GM19467 (cell line): ENCODE measurements at regions not wholly inside any gene's neighbourhood (a gene's known extent, or its start where the extent isn't known, plus 50 kb on each side); places are given as distances from the start of the nearest gene placed in this dataset.

Experiments
- ATAC-seq: cut with Tn5 transposase; IDR thresholded peaks from one replicate; pipeline ENCODE4 v1.9.1; 2021; ENCODE audit warnings: mild to moderate bottlenecking, moderate library complexity; ENCODE audit not compliant: unreplicated experiment

DNA sequence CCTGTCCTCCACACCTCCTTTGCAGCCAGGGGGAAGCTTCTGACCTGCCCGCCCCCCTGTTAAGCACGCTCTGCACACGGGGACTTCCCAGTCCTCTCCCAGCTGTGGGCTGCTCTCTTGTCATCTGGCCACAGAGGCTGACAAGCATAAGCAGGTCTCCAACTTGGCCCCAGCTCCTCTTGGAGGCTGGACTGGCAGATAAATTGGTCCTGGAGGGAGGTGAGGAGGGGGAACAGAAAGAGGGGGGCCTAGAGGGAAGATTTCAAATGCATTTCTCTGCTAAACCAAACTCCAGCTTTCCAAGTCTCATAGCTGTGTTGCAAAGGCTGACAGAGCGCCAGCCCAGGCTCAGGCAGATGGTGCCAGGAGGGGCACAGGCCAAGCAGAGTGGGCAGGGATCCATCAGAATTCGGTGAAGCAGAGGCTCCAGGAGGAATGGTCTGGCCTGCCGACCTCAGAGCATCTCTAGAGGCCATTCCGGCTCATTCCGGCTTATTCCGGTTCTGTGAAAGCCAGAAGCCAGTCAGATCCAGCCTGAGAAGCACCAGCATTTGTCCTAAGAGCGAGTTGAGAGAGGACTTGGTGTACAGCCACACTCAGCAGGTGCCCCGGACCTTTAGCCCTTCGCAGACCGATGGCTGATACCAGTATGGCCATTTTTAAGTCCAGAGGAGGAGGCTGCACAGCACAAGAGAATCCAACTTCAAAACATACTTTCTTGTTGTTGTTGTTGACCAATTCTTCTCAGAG lies 508.9 kb upstream of the MYT1L start:
- no peak for ATAC-seq

DNA sequence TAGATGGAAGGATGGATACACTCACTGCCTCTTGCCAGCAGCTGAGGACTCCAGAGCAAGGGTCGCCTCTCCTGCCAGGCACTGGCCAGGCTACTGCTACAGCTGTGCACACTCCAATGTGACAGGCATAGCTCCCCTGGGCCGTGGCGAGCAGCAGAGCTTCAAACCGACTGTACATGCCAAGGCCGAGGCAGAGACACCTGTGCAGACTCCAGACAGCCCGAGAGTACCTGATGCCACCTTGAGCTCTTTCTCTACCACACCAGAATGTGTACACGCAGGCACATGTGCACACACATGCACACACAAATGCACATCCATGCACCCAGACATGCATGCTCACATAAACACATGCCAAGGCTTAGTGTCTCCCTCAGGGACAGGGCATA lies 508.3 kb upstream of the MYT1L start:
- no peak for ATAC-seq

DNA sequence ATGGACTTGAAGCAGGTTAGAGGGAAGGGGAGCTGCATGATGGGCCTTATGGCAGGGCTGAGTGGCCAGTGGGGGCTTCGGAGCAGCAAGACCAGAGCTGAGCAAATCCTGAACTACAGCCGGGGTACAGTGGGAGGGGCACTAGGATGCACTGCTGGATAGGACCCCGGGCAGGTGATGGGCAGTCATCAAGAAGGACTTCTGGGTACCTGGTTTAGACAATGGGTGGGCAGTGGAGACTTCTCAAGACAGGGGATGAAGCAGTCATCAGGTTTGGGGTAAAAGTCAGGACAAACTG lies 507.4 kb upstream of the MYT1L start:
- ATAC-seq = no peak

DNA sequence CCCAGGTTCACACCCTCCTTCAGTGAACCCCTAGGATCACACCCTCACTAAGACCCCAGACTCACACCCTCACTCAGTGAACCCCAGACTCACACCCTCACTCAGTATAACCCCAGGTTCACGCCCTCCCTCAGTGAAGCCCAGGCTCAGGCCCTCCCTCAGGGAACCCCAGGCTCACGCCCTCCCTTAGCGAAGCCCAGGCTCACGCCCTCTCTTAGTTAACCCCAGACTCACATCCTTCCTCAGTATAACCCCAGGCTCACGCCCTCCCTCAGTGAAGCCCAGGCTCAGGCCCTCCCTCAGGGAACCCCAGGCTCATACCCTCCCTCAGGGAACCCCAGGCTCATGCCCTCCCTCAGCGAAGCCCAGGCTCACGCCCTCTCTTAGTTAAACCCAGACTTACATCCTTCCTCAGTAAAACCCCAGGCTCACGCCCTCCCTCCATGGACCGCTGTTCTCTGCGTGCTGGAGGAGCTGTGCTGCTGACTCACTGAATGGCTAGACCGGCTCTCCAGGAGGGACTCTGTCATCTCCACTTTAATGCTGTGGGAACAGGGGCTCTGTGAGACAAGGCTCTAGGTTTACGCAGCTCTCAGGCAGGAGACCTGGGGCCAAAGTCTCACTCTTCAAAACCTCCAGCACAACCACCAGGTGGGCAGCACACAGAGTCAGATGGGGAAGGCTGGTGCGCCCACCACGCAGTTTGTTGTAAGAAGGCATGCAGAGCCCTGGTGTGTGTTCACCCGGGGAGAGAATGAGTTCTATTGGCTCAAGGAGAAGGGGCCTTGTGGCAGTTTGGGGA lies 506.9 kb upstream of the MYT1L start:
- no peak for ATAC-seq

DNA sequence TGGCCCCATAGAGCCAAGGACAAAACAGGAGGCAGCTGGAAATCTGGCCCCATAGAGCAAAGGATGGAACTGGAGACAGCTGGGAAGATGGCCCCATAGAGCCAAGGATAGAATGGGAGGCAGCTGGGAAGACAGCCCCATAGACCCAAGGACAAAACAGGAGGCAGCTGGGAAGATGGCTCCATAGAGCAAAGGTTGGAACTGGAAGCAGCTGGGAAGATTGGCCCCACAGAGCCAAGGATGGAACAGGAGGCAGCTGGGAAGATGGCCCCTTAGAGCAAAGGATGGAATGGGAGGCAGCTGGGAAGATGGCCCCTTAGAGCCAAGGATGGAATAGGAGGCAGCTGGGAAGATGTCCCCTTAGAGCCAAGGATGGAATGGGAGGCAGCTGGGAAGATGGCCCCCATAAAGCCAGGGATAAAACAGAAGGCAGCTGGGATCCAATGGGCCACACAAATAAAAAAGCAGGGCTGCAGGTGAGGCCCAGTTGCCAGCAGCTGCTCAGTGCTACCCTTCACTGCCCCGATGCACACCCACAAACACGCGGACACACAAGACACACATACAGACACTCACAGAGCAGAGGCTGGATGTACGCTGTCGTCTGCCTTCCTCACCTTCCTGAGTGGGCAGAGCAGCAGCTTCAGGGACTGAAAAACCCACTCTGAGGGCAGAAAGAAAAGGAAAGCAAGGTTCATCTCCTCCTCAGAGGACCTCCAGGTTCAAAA lies 505.4 kb upstream of the MYT1L start:
- ATAC-seq = no peak

DNA sequence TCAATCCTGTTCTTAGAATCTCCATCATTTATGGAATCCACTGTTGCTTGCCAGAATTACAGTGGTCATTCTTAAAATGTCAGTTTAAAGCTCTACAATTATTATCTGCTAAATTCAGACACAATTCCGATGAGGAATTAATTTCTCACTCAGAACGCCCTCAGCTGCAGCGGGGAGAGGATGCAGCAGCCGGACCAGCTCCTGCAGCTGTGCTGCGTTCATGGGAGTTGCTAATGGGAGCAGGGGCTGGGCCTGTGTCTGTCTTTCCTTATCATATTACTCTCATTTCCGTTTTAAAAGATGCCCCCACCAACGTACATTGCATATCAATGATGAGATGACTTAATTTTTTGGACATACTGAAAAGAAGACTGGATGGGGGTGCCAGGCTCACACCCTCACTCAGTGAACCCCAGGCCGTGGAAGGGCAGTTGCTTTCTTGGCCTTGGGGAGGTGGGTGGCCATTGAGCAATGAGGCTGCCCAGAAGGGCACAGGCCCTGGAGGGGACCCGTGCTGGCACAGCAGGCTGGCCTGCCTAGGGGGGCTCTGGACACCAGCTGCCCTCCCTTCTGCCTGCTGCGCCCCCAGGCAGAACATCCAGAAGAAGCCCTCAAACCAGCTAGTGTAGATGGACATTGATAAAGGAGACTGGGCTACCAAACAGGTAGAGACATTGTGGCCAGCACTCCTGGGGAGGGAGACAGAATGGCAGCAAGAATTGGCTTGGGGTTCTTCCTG lies 503.6 kb upstream of the MYT1L start:
- ATAC-seq = no peak

DNA sequence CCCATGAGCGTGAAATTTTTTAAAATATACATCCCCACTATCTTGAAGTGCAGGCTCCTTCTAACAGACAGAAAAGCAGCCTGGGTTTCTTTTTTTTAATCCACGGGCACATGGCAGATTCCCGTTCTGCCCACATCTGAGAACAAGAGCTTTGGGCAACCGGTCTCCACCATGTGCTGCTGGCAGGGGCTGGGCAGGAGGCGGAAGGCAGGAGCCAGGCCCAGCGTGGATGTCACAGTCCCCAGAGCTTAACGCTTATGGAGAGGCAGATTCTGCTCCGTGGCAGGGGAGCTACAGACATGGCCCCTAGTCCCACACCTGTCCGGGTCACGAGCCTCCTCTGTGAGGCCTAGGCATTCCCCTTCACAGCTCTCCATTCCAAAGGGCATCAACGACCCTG lies 503.0 kb upstream of the MYT1L start:
- no peak for ATAC-seq

DNA sequence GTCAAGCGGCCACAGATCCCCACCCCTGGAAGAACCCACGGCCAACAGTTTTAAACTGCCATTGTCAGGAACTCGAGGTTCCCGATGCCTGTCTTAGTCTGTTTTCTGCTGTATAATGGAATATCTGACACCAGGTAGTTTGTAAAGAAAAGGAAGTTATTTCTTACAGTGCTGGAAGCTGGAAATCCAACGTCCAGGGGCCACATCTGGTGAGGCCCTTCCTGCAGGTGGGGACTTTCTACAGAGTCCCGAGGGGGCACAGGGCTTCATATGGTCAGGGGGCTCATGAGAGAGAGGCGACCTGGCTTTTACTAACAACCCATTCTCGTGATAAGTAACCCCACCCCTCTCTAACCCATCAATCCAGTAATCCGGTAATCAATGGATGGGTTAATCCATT lies 501.6 kb upstream of the MYT1L start:
- ATAC-seq = no peak

DNA sequence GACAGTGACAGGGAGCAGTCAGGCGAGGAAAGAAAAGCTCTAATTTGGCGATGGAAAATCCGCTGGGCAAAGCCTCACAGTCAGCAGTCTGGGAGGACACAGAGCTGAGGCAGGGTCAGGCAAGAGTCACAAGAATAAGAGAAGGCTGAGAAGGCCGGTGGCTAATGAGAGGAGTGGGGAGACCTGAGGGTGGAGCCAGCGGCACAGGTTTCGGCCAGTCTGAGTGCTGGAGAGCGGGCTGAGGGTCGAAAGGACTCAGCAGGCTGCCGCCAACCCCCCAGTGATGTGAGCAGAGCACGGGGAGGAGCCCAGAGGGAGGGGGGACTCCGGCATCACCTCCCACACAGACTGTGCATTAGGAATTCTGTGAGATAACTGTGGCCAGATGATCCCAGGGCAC lies 500.6 kb upstream of the MYT1L start:
- ATAC-seq = no peak

DNA sequence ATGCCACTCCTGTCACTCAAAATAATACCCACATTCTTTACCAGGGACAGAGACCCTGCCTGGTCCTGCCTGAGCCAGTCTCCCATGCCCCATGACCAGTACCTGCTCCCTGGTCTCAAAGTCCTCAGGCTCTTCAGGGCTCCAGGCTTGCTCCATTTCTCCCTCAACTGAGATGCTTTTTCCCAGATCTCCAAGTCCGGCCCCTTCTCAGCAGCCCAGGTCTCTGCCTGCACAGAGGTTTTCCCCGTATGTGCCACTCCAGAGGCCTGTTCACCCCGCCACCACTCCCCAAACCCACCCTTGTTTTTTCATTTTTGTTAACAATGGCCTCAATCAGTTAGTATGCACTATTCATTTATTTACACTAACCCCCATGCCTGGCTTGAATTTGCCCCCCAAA lies 499.5 kb upstream of the MYT1L start:
- ATAC-seq = no peak

DNA sequence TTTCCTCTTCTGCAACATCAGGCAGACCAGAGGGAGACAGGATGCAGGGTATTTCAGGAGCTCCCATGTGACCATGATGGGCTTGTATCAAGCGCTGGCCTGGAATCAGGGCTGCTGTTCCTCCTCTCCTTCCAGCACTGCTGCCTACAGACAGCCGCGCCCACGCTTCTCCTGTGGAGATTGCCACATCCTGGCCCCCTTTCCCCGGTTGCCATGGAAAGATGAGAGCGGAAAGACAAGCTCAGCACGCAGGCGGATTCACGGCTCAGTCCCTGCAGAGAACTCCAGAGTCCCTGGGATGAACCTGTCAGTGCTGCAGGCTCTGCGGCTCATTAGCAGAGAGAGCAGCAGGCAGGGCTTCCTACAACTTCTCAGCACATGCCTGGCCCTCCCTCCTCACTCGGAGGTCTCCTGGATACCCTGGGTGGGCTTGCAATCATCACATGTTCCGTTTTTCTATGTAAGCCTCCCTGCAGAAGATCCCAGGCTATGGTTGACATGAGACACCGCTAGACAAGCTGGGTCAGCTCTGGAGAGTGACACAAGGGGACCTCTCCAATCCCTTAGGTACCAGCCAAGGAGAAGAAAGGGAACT lies 497.8 kb upstream of the MYT1L start:
- no peak for ATAC-seq

DNA sequence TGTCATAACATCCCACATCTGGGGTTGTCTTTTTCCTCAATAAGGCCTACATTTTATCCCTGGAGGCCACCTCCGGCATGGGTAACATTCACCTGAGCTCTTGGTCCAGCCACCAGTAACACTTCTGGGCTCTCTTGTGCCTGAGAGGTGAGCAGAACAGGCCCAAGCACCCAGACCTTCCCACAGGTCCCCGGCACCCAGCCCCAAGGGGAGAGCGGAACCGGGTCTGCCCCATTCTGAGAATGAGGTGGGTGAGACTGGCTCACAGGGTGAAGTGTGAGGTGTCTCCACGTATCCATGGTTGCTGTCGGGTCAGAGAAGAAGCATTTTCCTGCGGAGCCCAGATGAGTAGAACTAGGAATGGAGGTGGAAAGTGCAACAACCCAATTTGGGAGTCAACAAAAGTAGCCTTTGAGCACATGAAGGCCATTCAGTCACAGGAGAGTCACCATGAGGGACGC lies 496.7 kb upstream of the MYT1L start:
- no peak for ATAC-seq

DNA sequence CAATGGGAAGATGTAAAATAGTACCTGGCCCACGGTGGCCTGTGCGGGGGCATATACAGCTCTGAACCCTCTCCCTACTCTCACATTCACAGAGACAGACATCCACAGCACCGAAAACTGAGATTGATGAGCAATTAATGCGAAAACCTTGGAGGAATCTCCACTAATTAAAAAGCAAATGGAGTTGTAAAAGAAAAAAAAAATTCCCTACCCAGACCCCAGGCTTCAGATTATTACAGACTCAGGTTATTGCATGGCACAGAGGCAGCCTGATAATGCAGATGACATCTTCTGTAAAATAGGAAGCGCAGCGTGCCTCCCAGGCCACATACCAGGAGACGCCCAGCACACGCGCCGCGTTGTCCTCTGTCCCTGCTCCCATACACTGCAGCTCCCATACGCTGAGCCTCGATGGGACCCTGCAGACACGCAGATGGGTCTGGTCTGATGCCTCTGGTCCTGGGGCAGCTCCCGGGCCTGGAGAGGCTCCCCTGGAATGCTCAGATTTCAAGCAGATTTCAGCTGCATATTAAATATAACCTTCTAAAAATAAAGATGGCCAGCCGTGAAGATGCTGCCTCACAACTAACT lies 496.1 kb upstream of the MYT1L start:
- no peak for ATAC-seq

DNA sequence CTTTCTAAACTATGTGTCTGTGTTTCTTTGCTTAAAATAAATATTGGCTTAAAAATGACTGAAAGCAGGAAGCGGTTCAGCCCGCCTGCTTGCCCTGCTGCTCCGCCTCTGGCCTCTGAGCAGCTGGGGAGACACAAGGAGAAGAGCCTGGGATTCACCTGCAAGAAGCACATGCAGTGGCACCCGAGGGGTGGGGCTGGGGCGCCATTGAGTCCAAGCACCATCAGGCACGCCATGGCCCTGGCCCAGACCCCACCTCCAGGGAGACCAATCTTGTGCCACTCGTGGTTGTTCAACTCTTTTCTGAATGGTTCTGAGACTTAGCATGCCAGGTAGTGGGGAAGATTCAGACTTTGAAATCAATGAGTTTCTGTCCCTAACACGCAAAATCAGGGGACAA lies 495.5 kb upstream of the MYT1L start:
- ATAC-seq = no peak

DNA sequence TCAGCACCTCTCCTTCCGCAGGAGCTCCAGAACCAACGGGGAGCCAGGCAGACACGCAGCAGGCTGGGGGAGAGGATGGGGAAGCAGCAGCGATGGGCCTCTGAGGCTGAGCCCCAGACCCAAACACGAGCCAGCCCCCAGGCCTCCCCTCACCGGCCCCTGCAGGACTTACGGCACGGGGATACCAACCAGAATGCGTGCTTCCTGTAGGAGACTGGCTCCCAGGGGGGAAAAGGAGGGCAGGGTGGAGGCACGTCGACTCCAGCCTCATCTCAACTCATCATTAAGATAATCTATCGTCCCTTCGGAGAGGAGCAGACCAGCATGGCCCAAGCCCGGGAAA lies 495.1 kb upstream of the MYT1L start:
- no peak for ATAC-seq

DNA sequence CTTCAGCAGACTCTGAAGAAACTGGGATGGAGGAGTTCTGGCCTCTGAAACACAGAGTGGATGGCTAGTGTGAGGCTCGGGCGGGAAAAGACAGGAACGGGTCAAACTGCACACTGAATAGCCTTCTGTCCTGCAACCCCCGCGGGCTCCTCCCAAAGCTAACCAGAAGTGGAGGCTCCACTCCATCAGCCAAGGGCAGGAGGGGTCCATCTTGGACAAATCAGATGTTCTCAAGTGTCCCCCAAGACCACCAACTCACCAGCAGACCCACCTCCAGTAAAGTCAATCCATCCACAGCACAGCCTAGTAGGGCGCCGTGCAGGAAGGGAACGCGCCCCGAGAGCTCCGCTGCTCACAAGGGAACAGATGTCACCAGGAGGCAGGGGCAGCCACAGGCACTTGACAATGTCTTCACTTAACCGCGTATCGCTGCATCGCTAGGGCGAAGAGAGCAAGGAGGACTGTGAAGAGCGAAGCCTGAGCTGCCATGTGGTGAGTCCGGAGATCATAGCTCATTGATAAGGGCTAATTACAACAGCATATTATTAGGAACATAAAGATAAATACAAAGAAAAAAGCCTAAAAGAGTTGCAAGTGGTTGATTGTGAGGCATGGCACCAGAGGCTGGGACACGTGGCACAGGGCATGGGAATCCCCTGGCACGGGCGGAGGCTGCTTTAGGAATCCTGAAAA lies 494.6 kb upstream of the MYT1L start:
- no peak for ATAC-seq

DNA sequence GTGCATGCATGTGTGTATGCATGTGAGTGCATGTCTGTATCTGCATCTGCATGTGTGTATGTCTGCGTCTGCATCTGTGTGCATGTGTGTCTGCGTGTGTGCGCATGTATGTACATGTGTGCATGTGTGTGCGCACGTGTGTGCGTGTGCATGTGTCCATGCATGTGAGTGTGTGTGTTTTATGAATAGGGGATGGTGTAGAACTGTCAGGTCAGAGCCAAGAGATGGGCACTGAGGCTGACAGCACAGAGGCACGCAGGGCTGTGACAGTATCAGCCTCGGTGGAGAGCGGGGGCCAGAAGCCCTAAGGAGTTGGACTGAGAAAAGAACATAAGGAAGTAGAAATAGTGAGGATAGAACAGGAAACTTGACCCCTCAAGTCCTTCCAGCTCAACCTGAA lies 494.0 kb upstream of the MYT1L start:
- ATAC-seq = no peak

DNA sequence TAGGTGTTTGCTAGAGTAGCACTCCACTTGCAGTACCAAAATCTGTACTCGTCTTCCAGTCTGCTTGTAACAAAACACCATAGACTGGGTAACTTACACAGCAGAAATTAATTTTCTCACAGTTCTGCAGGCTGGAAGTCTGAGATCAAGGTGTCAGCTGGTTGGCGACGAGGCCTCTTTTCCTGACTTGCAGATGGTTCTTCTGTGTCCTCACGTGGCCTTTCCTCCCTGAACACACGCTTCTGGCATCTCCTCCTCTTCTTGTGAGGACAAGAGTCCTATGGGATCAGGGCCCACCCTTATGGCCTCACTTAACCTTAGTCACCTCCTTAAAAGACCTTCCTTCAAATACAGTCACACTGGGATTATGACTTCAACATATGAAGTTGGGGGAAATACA lies 493.5 kb upstream of the MYT1L start:
- no peak for ATAC-seq

DNA sequence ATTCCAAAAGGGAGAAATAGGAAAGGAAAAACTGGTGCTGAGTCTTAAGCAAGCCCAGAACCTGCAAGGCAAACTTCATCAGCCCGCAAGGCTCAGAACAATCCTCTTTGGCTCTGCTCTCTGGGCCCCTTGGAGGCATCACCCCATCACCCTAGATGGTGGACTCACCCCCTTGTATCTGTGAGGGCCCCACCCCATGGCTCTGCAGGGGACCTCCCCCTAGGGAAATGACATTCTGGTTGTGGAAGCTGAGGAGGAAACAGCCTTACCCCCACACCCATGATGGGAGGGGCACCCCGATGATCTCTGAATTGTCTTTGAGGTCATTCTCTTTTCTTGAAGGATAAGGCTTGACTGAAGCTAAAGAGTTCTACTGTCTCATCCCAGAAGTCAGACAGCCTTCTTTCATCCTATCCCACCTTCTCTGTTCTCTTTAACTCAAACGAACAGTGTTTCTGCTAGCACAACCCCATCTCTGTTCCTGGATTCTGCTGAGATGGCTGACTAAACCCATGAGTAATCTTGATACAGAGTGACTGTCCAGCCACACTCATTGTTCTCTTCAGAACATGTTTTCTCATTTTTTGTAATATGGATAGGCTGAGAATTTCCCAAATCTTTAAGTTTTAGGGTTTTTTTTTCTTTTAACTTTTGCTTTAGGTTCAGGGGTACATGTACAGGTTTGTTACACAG lies 492.1 kb upstream of the MYT1L start:
- no peak for ATAC-seq

DNA sequence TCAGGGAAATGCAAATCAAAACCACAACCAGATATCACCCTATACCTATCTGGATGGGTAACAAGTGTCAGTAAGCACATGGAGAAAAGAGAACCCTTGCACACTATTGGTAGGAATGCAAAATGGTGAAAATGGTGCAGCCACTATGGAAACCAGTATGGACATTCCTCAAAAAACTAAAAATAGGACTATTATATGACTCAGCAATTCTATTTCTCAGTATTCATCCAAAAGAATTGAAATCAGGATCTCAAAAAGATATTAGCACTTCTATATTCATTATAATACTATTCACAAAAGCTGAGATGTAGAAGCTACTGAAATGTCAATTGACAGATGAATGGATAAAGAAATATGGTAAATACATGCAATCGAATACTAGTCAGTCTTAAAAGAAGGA lies 491.1 kb upstream of the MYT1L start:
- no peak for ATAC-seq
